Neural cell (in vitro differentiated cells): ENCODE measurements at regions not wholly inside any gene's neighbourhood (a gene's known extent, or its start where the extent isn't known, plus 50 kb on each side); places are given as distances from the start of the nearest gene placed in this dataset.

ENCODE experiments used
- H2AFZ ChIP-seq: fragments of 200-600, 300-800 bp; sonication (generic), shearing (Covaris generic); 2 replicates; pipeline ENCODE4 v1.6.0; 2014; ENCODE audit warnings: low read depth, mild to moderate bottlenecking, antibody characterized with exemption, low read length, moderate library complexity
- H3F3A ChIP-seq: fragments of 200-600 bp; shearing (Covaris generic); 2 replicates; pipeline ENCODE4 v1.6.1; 2016; ENCODE audit warnings: mild to moderate bottlenecking, moderate library complexity, mixed read lengths, antibody characterized with exemption, low read length; ENCODE audit not compliant: insufficient read depth, poor library complexity, severe bottlenecking
- H3K27ac ChIP-seq: fragments of 200-600, 300-800 bp; sonication (generic), shearing (Covaris generic); 2 replicates; pipeline ENCODE4 v1.5.1; 2014; ENCODE audit warnings: mild to moderate bottlenecking, low read length, moderate library complexity
- H3K27me3 ChIP-seq: fragments of 300-800, 200-600 bp; sonication (generic), shearing (Covaris generic); 2 replicates; pipeline ENCODE4 v1.6.0; 2014; ENCODE audit warnings: mild to moderate bottlenecking, low read depth, low read length, moderate library complexity; ENCODE audit not compliant: insufficient read depth
- H3K36me3 ChIP-seq: fragments of 300-800, 200-600 bp; sonication (generic), shearing (Covaris generic); 2 replicates; pipeline ENCODE4 v1.5.1; 2014; ENCODE audit warnings: mild to moderate bottlenecking, antibody characterized with exemption, low read length, moderate library complexity; ENCODE audit not compliant: insufficient read depth
- H3K4me2 ChIP-seq: fragments of 300-800, 200-600 bp; sonication (generic), shearing (Covaris generic); 2 replicates; pipeline ENCODE4 v1.6.0; 2014; ENCODE audit warnings: mild to moderate bottlenecking, low read length
- H3K4me3 ChIP-seq: fragments of 300-800, 200-600 bp; sonication (generic), shearing (Covaris generic); 2 replicates; pipeline ENCODE4 v1.5.1; 2014; ENCODE audit warnings: mild to moderate bottlenecking, low read length, moderate library complexity
- H3K79me2 ChIP-seq: fragments of 200-600 bp; shearing (Covaris generic); replicated peaks from 2 replicates; pipeline ENCODE4 v1.6.0; 2014; ENCODE audit warnings: mild to moderate bottlenecking, low read length, moderate library complexity; ENCODE audit not compliant: insufficient read depth
- H3K9ac ChIP-seq: fragments of 300-800, 200-600 bp; sonication (generic), shearing (Covaris generic); 2 replicates; pipeline ENCODE4 v1.6.1; 2016; ENCODE audit warnings: mild to moderate bottlenecking, low read length, mixed read lengths
- H3K9me2 ChIP-seq: fragments of 200-600 bp; shearing (Covaris generic); 2 replicates; pipeline ENCODE4 v1.6.1; 2016; ENCODE audit warnings: mild to moderate bottlenecking, low read length, mixed read lengths; ENCODE audit not compliant: insufficient read depth
- H3K9me3 ChIP-seq: fragments of 200-600, 300-800 bp; sonication (generic), shearing (Covaris generic); 2 replicates; pipeline ENCODE4 v1.6.1; 2016; ENCODE audit warnings: mild to moderate bottlenecking, mixed run types, low read length, moderate library complexity, mixed read lengths
- H4K20me1 ChIP-seq: fragments of 200-600 bp; shearing (Covaris generic); 2 replicates; pipeline ENCODE4 v1.6.1; 2016; ENCODE audit warnings: mild to moderate bottlenecking, mixed run types; ENCODE audit not compliant: insufficient read depth
- EP300 ChIP-seq: fragments of 450-650 bp; conservative IDR thresholded peaks from 2 replicates; pipeline ENCODE4 v1.6.1; 2014; ENCODE audit warnings: antibody characterized with exemption, mild to moderate bottlenecking, moderate library complexity; ENCODE audit not compliant: poor library complexity, severe bottlenecking
- EZH2 ChIP-seq: fragments of 200-600, 300-800 bp; shearing (Covaris generic), sonication (generic); IDR thresholded peaks from 2 replicates; pipeline ENCODE4 v1.6.1; 2014; ENCODE audit warnings: antibody characterized with exemption, low read length, borderline replicate concordance, mild to moderate bottlenecking; ENCODE audit not compliant: insufficient read depth, poor library complexity, severe bottlenecking
- MXI1 ChIP-seq: fragments of 450-650 bp; conservative IDR thresholded peaks from 2 replicates; pipeline ENCODE4 v1.6.1; 2014; ENCODE audit warnings: antibody characterized with exemption, mild to moderate bottlenecking; ENCODE audit not compliant: poor library complexity, severe bottlenecking
- POLR2AphosphoS5 ChIP-seq: IDR thresholded peaks from 2 replicates; pipeline ENCODE4 v1.6.1; 2012
- RAD21 ChIP-seq: fragments of 450-650 bp; conservative IDR thresholded peaks from 2 replicates; pipeline ENCODE4 v1.6.1; 2014; ENCODE audit warnings: antibody characterized with exemption, mild to moderate bottlenecking, moderate library complexity
- SMC3 ChIP-seq: fragments of 450-650 bp; conservative IDR thresholded peaks from 2 replicates; pipeline ENCODE4 v1.6.1; 2014; ENCODE audit warnings: antibody characterized with exemption, mild to moderate bottlenecking, moderate library complexity; ENCODE audit not compliant: poor library complexity
- TAF1 ChIP-seq: IDR thresholded peaks from 2 replicates; pipeline ENCODE4 v1.6.1; 2012; ENCODE audit warnings: low read depth
- TF ChIP-seq, protein P1 (sequence below): fragments of 450-650 bp; IDR thresholded peaks from 2 replicates; pipeline ENCODE4 v1.5.1; 2014; ENCODE audit warnings: antibody characterized with exemption, mild to moderate bottlenecking, moderate library complexity; ENCODE audit not compliant: poor library complexity, severe bottlenecking
- TF ChIP-seq, protein P2 (sequence below): IDR thresholded peaks from 2 replicates; pipeline ENCODE4 v1.6.1; 2012; ENCODE audit warnings: borderline replicate concordance

DNA sequence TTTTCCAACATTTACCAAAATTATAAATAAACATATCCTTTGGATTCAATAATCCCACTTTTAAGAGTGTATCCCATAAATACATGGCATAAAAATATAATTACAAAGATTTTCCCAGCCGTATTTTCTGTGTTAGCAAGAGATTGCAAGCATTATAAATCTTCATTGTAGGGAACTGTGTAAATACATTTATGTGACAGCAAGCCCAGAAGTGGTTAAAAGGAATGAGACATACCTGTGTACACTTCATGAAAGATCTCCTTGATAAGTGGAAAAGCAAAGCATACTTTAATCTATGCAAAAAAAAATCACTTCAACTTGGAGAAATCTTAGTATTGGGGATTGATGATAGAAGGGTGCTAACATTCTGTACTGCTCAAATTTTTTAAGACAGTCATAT, 173.1 kb downstream of the GASK1B start:
- H3F3A ChIP-seq = no peaks in the 10 kb centered on the region
- TF ChIP-seq SMC3 = no peak
- TF ChIP-seq MXI1 = no peak
- no peak for TF ChIP-seq EP300
- TF ChIP-seq TAF1 = no peak
- TF ChIP-seq POLR2AphosphoS5 = no peak
- TF ChIP-seq, protein P1, sequence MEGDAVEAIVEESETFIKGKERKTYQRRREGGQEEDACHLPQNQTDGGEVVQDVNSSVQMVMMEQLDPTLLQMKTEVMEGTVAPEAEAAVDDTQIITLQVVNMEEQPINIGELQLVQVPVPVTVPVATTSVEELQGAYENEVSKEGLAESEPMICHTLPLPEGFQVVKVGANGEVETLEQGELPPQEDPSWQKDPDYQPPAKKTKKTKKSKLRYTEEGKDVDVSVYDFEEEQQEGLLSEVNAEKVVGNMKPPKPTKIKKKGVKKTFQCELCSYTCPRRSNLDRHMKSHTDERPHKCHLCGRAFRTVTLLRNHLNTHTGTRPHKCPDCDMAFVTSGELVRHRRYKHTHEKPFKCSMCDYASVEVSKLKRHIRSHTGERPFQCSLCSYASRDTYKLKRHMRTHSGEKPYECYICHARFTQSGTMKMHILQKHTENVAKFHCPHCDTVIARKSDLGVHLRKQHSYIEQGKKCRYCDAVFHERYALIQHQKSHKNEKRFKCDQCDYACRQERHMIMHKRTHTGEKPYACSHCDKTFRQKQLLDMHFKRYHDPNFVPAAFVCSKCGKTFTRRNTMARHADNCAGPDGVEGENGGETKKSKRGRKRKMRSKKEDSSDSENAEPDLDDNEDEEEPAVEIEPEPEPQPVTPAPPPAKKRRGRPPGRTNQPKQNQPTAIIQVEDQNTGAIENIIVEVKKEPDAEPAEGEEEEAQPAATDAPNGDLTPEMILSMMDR = no peak
- no peak for TF ChIP-seq RAD21
- no peak for TF ChIP-seq EZH2
- TF ChIP-seq, protein P2, sequence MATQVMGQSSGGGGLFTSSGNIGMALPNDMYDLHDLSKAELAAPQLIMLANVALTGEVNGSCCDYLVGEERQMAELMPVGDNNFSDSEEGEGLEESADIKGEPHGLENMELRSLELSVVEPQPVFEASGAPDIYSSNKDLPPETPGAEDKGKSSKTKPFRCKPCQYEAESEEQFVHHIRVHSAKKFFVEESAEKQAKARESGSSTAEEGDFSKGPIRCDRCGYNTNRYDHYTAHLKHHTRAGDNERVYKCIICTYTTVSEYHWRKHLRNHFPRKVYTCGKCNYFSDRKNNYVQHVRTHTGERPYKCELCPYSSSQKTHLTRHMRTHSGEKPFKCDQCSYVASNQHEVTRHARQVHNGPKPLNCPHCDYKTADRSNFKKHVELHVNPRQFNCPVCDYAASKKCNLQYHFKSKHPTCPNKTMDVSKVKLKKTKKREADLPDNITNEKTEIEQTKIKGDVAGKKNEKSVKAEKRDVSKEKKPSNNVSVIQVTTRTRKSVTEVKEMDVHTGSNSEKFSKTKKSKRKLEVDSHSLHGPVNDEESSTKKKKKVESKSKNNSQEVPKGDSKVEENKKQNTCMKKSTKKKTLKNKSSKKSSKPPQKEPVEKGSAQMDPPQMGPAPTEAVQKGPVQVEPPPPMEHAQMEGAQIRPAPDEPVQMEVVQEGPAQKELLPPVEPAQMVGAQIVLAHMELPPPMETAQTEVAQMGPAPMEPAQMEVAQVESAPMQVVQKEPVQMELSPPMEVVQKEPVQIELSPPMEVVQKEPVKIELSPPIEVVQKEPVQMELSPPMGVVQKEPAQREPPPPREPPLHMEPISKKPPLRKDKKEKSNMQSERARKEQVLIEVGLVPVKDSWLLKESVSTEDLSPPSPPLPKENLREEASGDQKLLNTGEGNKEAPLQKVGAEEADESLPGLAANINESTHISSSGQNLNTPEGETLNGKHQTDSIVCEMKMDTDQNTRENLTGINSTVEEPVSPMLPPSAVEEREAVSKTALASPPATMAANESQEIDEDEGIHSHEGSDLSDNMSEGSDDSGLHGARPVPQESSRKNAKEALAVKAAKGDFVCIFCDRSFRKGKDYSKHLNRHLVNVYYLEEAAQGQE = no peak

DNA sequence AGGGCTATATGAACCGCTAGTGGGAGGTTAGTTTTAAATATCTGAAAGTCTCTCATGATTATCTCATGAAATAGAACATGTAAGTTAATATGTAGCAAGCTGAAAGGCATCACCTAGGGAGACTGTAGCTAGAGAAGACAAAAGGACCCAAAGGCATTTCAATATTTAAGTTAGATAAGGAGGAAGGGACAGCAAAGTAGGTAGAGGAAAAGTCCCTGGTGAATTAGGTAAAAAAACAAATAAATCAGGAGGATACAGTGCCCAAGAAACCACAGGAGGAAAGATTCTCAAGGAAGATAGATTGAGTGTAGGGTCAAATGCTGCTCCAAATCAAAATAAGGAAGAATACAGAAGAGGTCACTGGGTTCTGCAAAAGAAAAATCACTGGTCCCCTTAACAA, 175.5 kb downstream of the GASK1B start:
- H2AFZ ChIP-seq = no peak overlapping the region
- H3K79me2 ChIP-seq = no peaks in the 10 kb centered on the region
- H4K20me1 ChIP-seq = no peaks in the 10 kb centered on the region
- no peaks in the 10 kb centered on the region for H3F3A ChIP-seq
- no peak overlapping the region for H3K4me2 ChIP-seq
- no peaks in the 10 kb centered on the region for H3K9me2 ChIP-seq
- H3K27me3 ChIP-seq = no peaks in the 10 kb centered on the region
- no peaks in the 10 kb centered on the region for H3K36me3 ChIP-seq
- H3K4me3 ChIP-seq = no peak overlapping the region
- H3K27ac ChIP-seq = no peak overlapping the region
- TF ChIP-seq EP300 (no peak), TAF1 (no peak), MXI1 (no peak), SMC3 (no peak), RAD21 (no peak), EZH2 (no peak), POLR2AphosphoS5 (no peak)
- TF ChIP-seq, protein P2 = no peak
- TF ChIP-seq, protein P1 = no peak
- no peaks in the 10 kb centered on the region for H3K9me3 ChIP-seq
- H3K9ac ChIP-seq = no peak overlapping the region

More for the DNA sequence above, 173.1 kb downstream of the GASK1B start:
- no peak overlapping the region for H3K4me2 ChIP-seq
- H3K36me3 ChIP-seq = no peaks in the 10 kb centered on the region
- no peaks in the 10 kb centered on the region for H4K20me1 ChIP-seq
- H3K9me2 ChIP-seq = no peaks in the 10 kb centered on the region
- H3K27ac ChIP-seq = no peak overlapping the region
- no peak overlapping the region for H3K9ac ChIP-seq
- no peak overlapping the region for H3K4me3 ChIP-seq
- H2AFZ ChIP-seq = no peak overlapping the region
- H3K79me2 ChIP-seq = no peaks in the 10 kb centered on the region
- H3K9me3 ChIP-seq = no peaks in the 10 kb centered on the region
- H3K27me3 ChIP-seq = no peaks in the 10 kb centered on the region
